Tibial nerve (tissue), 4 donors: ENCODE measurements at regions not wholly inside any gene's neighbourhood (a gene's known extent, or its start where the extent isn't known, plus 50 kb on each side); places are given as distances from the start of the nearest gene placed in this dataset.

Source experiments
- DNase-seq, 2 donors: peaks; one replicate each; pipeline ENCODE4 v3.0.0-alpha.2; 2019; ENCODE audit warnings: low spot score in 2 of 2
- H3K27ac ChIP-seq, 4 donors: fragments of 200-600 bp; sonication (generic) in 3 of 4; one replicate each; pipeline ENCODE4 v1.5.1; 2017 to 2019; ENCODE audit warnings: mild to moderate bottlenecking in 1 of 4
- H3K27me3 ChIP-seq, 2 donors: fragments of 200-600 bp; sonication (generic) in 1 of 2; one replicate each; pipeline versions ENCODE4 v1.5.1 to v1.6.0; 2017 to 2019
- H3K36me3 ChIP-seq, 3 donors: fragments of 200-600 bp; sonication (generic); one replicate each; pipeline ENCODE4 v1.5.1; 2018 to 2019
- H3K4me1 ChIP-seq, 4 donors: fragments of 200-600 bp; sonication (generic) in 3 of 4; one replicate each; pipeline ENCODE4 v1.5.1; 2017 to 2019
- H3K4me3 ChIP-seq, 4 donors: fragments of 200-600 bp; sonication (generic) in 3 of 4; one replicate each; pipeline ENCODE4 v1.5.1; 2017 to 2019; ENCODE audit warnings: mild to moderate bottlenecking in 1 of 4, moderate library complexity in 1 of 4
- H3K9me3 ChIP-seq, 4 donors: fragments of 200-600 bp; sonication (generic) in 3 of 4; one replicate each; pipeline ENCODE4 v1.5.1; 2017 to 2019
- CTCF ChIP-seq, 5 experiments: fragments of 200-600 bp in 3 of 5; fragments of 450-650 bp in 2 of 5; sonication (generic) in 3 of 5; IDR thresholded peaks; one replicate each; pipeline ENCODE4 v1.5.1; 2016 to 2019; ENCODE audit warnings: antibody characterized with exemption in 5 of 5, mild to moderate bottlenecking in 3 of 5, moderate library complexity in 2 of 5
- EP300 ChIP-seq, 2 donors: sonication (generic); formaldehyde crosslinking; IDR thresholded peaks; one replicate each; pipeline ENCODE4 v1.6.1; 2017; ENCODE audit warnings: antibody characterized with exemption in 2 of 2, mild to moderate bottlenecking in 1 of 2
- POLR2A ChIP-seq, 2 donors: fragments of 450-650 bp; IDR thresholded peaks; one replicate each; pipeline ENCODE4 v1.6.1; 2017; ENCODE audit warnings: antibody characterized with exemption in 2 of 2, mild to moderate bottlenecking in 2 of 2, moderate library complexity in 2 of 2
- WGBS, 2 donors: methylation state at CpG; one replicate each; pipeline ENCODE4 v1.1.5; 2018; 5-methylcytosine and 5-hydroxymethylcytosine counted together

GRCh38 chr5:166401391-166401790, 1890.1 kb upstream of the WWC1 start:
- no peak for TF ChIP-seq EP300 (IDR thresholded peaks at IDR 0.05)
- TF ChIP-seq POLR2A (IDR thresholded peaks at IDR 0.05): no peak
- no peak for TF ChIP-seq CTCF (IDR thresholded peaks at IDR 0.05)
- Histone ChIP-seq H3K27ac (no peak overlapping the region), H3K4me1 (no peaks in the 10 kb centered on the region), H3K27me3 (no peaks in the 10 kb centered on the region), H3K9me3 (no peaks in the 10 kb centered on the region), H3K4me3 (no peak overlapping the region), H3K36me3 (no peaks in the 10 kb centered on the region)
- 57 to 63% methylated on average over 4 of the region's 4 CpGs for WGBS, 2 donors
- DNase-seq: no peak

- H3K27ac ChIP-seq: no peak overlapping the region
- H3K9me3 ChIP-seq: peaks cover 0 to 6% (median 0%) of the 10 kb centered on the region in 4 donors
- DNase-seq: no peak
- H3K36me3 ChIP-seq: no peaks in the 10 kb centered on the region
- H3K4me1 ChIP-seq: no peaks in the 10 kb centered on the region
- TF ChIP-seq EP300 (IDR thresholded peaks at IDR 0.05) (no peak), CTCF (IDR thresholded peaks at IDR 0.05) (no peak), POLR2A (IDR thresholded peaks at IDR 0.05) (no peak)
- 88 to 96% methylated on average over 11 of the region's 11 CpGs for WGBS, 2 donors
- H3K4me3 ChIP-seq: no peak overlapping the region
- H3K27me3 ChIP-seq: no peaks in the 10 kb centered on the region
These were observed 1879.3 kb upstream of the WWC1 start for GRCh38 chr5:166412191-166412590.

- Histone ChIP-seq H3K27me3 (no peaks in the 10 kb centered on the region), H3K4me1 (no peaks in the 10 kb centered on the region), H3K4me3 (no peak overlapping the region), H3K27ac (no peak overlapping the region), H3K9me3 (no peaks in the 10 kb centered on the region), H3K36me3 (no peaks in the 10 kb centered on the region)
- WGBS, 2 donors: 69 to 76% methylated on average over 3 of the region's 3 CpGs
- TF ChIP-seq POLR2A (IDR thresholded peaks at IDR 0.05): no peak
- TF ChIP-seq EP300 (IDR thresholded peaks at IDR 0.05): no peak
- TF ChIP-seq CTCF (IDR thresholded peaks at IDR 0.05): no peak
- DNase-seq: no peak
These were observed 1864.2 kb upstream of the WWC1 start for GRCh38 chr5:166427211-166427610.

GRCh38 chr5:166428264-166428803, 1863.1 kb upstream of the WWC1 start:
- Histone ChIP-seq H3K4me3 (no peak overlapping the region), H3K27ac (no peak overlapping the region), H3K36me3 (no peaks in the 10 kb centered on the region), H3K4me1 (no peaks in the 10 kb centered on the region), H3K9me3 (no peaks in the 10 kb centered on the region), H3K27me3 (no peaks in the 10 kb centered on the region)
- no peak for DNase-seq
- WGBS, 2 donors: 31 to 42% methylated on average over 2 of the region's 2 CpGs
- no peak for TF ChIP-seq CTCF (IDR thresholded peaks at IDR 0.05)
- no peak for TF ChIP-seq POLR2A (IDR thresholded peaks at IDR 0.05)

DNA sequence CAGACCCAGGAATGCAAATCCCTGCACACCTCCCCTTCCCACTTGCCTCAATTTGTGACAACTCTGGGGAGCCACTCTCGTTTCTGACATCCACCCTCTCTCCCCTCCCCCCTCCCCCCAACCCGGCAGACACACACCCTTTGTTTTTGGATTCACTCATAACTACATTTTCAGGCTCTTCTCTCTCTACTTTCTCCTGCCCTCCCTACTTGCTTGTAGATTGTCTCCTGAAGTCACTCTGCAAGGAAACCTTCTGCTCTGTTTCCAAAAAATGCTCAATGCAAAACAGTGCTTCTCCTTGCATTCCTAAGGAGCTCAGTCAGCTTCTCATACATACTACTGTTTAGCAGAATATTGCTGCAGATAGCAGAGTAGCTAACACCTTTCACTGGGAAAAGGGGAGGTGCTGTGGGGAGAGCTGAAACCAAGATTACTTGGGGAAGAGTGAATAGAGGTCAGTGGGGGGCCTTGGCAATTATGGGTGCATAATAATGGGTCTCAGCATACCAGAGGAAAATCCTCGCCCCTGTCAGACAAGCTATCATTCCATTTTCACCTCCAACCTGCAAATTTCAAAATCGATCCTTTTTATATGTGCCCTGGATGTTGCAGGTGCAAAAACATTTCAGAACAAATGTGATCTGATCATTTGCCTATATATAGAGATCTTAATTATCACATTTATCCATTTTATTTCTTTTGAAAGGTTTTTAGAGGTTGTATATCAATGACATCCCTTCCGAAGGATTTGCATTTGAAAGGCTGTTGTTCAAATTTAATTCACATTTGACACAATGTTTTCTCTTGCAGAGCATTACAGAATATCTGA, 1860.7 kb upstream of the WWC1 start:
- Histone ChIP-seq H3K4me1 (no peaks in the 10 kb centered on the region), H3K4me3 (no peak overlapping the region), H3K9me3 (no peaks in the 10 kb centered on the region), H3K36me3 (no peaks in the 10 kb centered on the region), H3K27ac (no peak overlapping the region), H3K27me3 (no peaks in the 10 kb centered on the region)
- 17 to 31% methylated on average over 5 of the region's 5 CpGs for WGBS, 2 donors
- no peak for TF ChIP-seq POLR2A (IDR thresholded peaks at IDR 0.05)
- TF ChIP-seq CTCF (IDR thresholded peaks at IDR 0.05): no peak
- TF ChIP-seq EP300 (IDR thresholded peaks at IDR 0.05): no peak
- no peak for DNase-seq
